SIG-M5 treated with dmso at 0.1 percent for 504 hours (cell line): ENCODE measurements at regions not wholly inside any gene's neighbourhood (a gene's known extent, or its start where the extent isn't known, plus 50 kb on each side); places are given as distances from the start of the nearest gene placed in this dataset.
"Not testable (repeated sequence)": the region's sequence is repeated elsewhere in the genome, so short reads cannot be mapped to it uniquely, and the experiment has no call there.

Source experiments
- DNase-seq: peaks from one replicate; lab custom pipeline; 2025; ENCODE audit not compliant: unreplicated experiment; lab: John Stamatoyannopoulos, UW

GRCh38 chr1:208344202-208344857 is 100.1 kb upstream of the PLXNA2 start:
- DNase-seq, result no peak

GRCh38 chr1:208347191-208347590 is 103.0 kb upstream of the PLXNA2 start:
- no peak for DNase-seq

- DNase-seq, result no peak
Measured at GRCh38 chr1:208349694-208350330, 105.6 kb upstream of the PLXNA2 start.

- DNase-seq, result no peak
Measured at GRCh38 chr1:208350815-208351214, 106.6 kb upstream of the PLXNA2 start.

- no peak for DNase-seq
Measured at GRCh38 chr1:208351838-208352237, 107.7 kb upstream of the PLXNA2 start.

GRCh38 chr1:208353797-208354196 is 109.6 kb upstream of the PLXNA2 start:
- DNase-seq, result not testable (repeated sequence)

GRCh38 chr1:208357644-208358507 is 113.7 kb upstream of the PLXNA2 start:
- DNase-seq, result no peak

- no peak for DNase-seq
Measured at GRCh38 chr1:208358651-208359050, 114.5 kb upstream of the PLXNA2 start.

GRCh38 chr1:208362011-208362410 is 117.8 kb upstream of the PLXNA2 start:
- no peak for DNase-seq

- DNase-seq, result no peak
Measured at GRCh38 chr1:208366559-208366958, 122.4 kb upstream of the PLXNA2 start.

- no peak for DNase-seq
Measured at GRCh38 chr1:208369045-208369444, 124.9 kb upstream of the PLXNA2 start.

- DNase-seq, result no peak
Measured at GRCh38 chr1:208369658-208370057, 125.5 kb upstream of the PLXNA2 start.

GRCh38 chr1:208374391-208374941 is 130.3 kb upstream of the PLXNA2 start:
- no peak for DNase-seq

GRCh38 chr1:208381481-208381880 is 137.3 kb upstream of the PLXNA2 start:
- DNase-seq, result no peak

GRCh38 chr1:208387908-208388811 is 144.0 kb upstream of the PLXNA2 start:
- DNase-seq, result no peak

GRCh38 chr1:208393416-208393815 is 149.2 kb upstream of the PLXNA2 start:
- no peak for DNase-seq

- no peak for DNase-seq
Measured at GRCh38 chr1:208393826-208394225, 149.6 kb upstream of the PLXNA2 start.

GRCh38 chr1:208397286-208397685 is 153.1 kb upstream of the PLXNA2 start:
- DNase-seq, result no peak

GRCh38 chr1:208405014-208405413 is 160.8 kb upstream of the PLXNA2 start:
- DNase-seq, result no peak

- DNase-seq, result no peak
Measured at GRCh38 chr1:208409176-208409575, 165.0 kb upstream of the PLXNA2 start.

- DNase-seq, result no peak
Measured at GRCh38 chr1:208410409-208410808, 166.2 kb upstream of the PLXNA2 start.
